Astrocyte (in vitro differentiated cells and primary cell): ENCODE measurements at regions not wholly inside any gene's neighbourhood (a gene's known extent, or its start where the extent isn't known, plus 50 kb on each side); places are given as distances from the start of the nearest gene placed in this dataset.

Source experiments
- DNase-seq: peaks from one replicate; pipeline ENCODE4 v3.0.0-alpha.2; 2010; ENCODE audit warnings: low read depth
- FAIRE-seq: peaks from 2 replicates; lab custom pipeline; 2011; peaks lifted over from hg19 to GRCh38; lab: Jason Lieb, UNC
- H2AFZ ChIP-seq: 2 replicates; pipeline ENCODE4 v1.6.0; 2012; ENCODE audit warnings: low read depth, low read length, inconsistent platforms
- H3K27ac ChIP-seq: 2 replicates; pipeline ENCODE4 v1.5.1; 2011; ENCODE audit warnings: low read depth, low read length, inconsistent platforms
- H3K27me3 ChIP-seq: 2 replicates; pipeline ENCODE4 v1.6.0; 2011; ENCODE audit warnings: low read length, inconsistent platforms; ENCODE audit not compliant: insufficient read depth
- H3K36me3 ChIP-seq: 2 replicates; pipeline ENCODE4 v1.5.1; 2011; ENCODE audit warnings: low read length, inconsistent platforms; ENCODE audit not compliant: insufficient read depth
- H3K4me1 ChIP-seq: 2 replicates; pipeline ENCODE4 v1.5.1; 2011; ENCODE audit warnings: low read length, inconsistent platforms; ENCODE audit not compliant: insufficient read depth
- H3K4me2 ChIP-seq: 2 replicates; pipeline ENCODE4 v1.6.0; 2012; ENCODE audit warnings: low read length, inconsistent platforms
- H3K4me3 ChIP-seq: 2 replicates; pipeline ENCODE4 v1.5.1; 2011; ENCODE audit warnings: low read depth, mild to moderate bottlenecking, low read length, inconsistent platforms; ENCODE audit not compliant: insufficient read depth
- H3K79me2 ChIP-seq: 2 replicates; pipeline ENCODE4 v1.6.0; 2012; ENCODE audit warnings: mild to moderate bottlenecking, low read length, inconsistent platforms; ENCODE audit not compliant: insufficient read depth
- H3K9ac ChIP-seq: 2 replicates; pipeline ENCODE4 v1.6.0; 2012; ENCODE audit warnings: mild to moderate bottlenecking, low read length, inconsistent platforms
- H3K9me3 ChIP-seq: 2 replicates; pipeline ENCODE4 v1.5.1; 2012; ENCODE audit warnings: low read depth, mild to moderate bottlenecking, low read length, inconsistent platforms; ENCODE audit not compliant: insufficient read depth
- H4K20me1 ChIP-seq: 2 replicates; pipeline ENCODE4 v1.6.0; 2012; ENCODE audit warnings: low read length, inconsistent platforms; ENCODE audit not compliant: insufficient read depth
- H3K27ac Mint-ChIP-seq: one replicate; pipeline ENCODE4 v1.8.0; 2021; ENCODE audit warnings: mild to moderate bottlenecking, mixed read lengths; ENCODE audit not compliant: unreplicated experiment
- H3K27me3 Mint-ChIP-seq: one replicate; pipeline ENCODE4 v1.8.0; 2021; ENCODE audit warnings: low read depth, mixed read lengths; ENCODE audit not compliant: unreplicated experiment
- H3K36me3 Mint-ChIP-seq: one replicate; pipeline ENCODE4 v1.8.0; 2021; ENCODE audit warnings: low read depth, mixed read lengths; ENCODE audit not compliant: unreplicated experiment
- H3K4me1 Mint-ChIP-seq: one replicate; pipeline ENCODE4 v1.8.0; 2021; ENCODE audit warnings: low read depth, mixed read lengths; ENCODE audit not compliant: unreplicated experiment
- H3K4me3 Mint-ChIP-seq: one replicate; pipeline ENCODE4 v1.8.0; 2021; ENCODE audit warnings: mild to moderate bottlenecking, moderate library complexity, mixed read lengths; ENCODE audit not compliant: unreplicated experiment
- H3K9me3 Mint-ChIP-seq: one replicate; pipeline ENCODE4 v1.8.0; 2021; ENCODE audit warnings: mild to moderate bottlenecking, mixed read lengths; ENCODE audit not compliant: unreplicated experiment
- CTCF ChIP-seq: IDR thresholded peaks from 2 replicates; pipeline ENCODE4 v1.5.1; 2011; ENCODE audit warnings: low read depth, mild to moderate bottlenecking, inconsistent platforms, low read length, moderate library complexity; ENCODE audit not compliant: insufficient read depth
- EZH2 ChIP-seq: IDR thresholded peaks from 2 replicates; pipeline ENCODE4 v1.6.1; 2012; ENCODE audit warnings: mild to moderate bottlenecking, low read length, inconsistent platforms; ENCODE audit not compliant: insufficient read depth

GRCh38 chr13:99050983-99051488 is 73.2 kb upstream of the DOCK9 start:
- FAIRE-seq (no peak), DNase-seq (no peak)
- Mint-ChIP-seq H3K27me3 (no peaks in the 10 kb centered on the region), H3K27ac (no peak overlapping the region), H3K4me1 (peaks cover 14% of the 10 kb centered on the region), H3K36me3 (peaks cover 5% of the 10 kb centered on the region), H3K9me3 (no peaks in the 10 kb centered on the region), H3K4me3 (no peak overlapping the region)
- no peak overlapping the region for H3K4me3 ChIP-seq
- no peaks in the 10 kb centered on the region for H3K79me2 ChIP-seq
- H2AFZ ChIP-seq: no peak overlapping the region
- no peak overlapping the region for H3K4me2 ChIP-seq
- TF ChIP-seq CTCF (no peak), EZH2 (no peak)
- no peak overlapping the region for H3K27ac ChIP-seq
- no peaks in the 10 kb centered on the region for H3K9me3 ChIP-seq
- peaks cover 9% of the 10 kb centered on the region for H3K4me1 ChIP-seq
- no peaks in the 10 kb centered on the region for H3K36me3 ChIP-seq
- no peaks in the 10 kb centered on the region for H3K27me3 ChIP-seq
- no peaks in the 10 kb centered on the region for H4K20me1 ChIP-seq
- no peak overlapping the region for H3K9ac ChIP-seq

- Mint-ChIP-seq H3K4me1 (peaks cover 10% of the 10 kb centered on the region), H3K36me3 (peaks cover 5% of the 10 kb centered on the region), H3K27ac (no peak overlapping the region), H3K27me3 (no peaks in the 10 kb centered on the region), H3K4me3 (no peak overlapping the region), H3K9me3 (no peaks in the 10 kb centered on the region)
- DNase-seq: no peak
- Histone ChIP-seq H3K36me3 (no peaks in the 10 kb centered on the region), H3K9ac (no peak overlapping the region), H3K27me3 (no peaks in the 10 kb centered on the region), H3K4me1 (peaks cover under 1% of the 10 kb centered on the region), H3K27ac (no peak overlapping the region), H2AFZ (no peak overlapping the region), H4K20me1 (no peaks in the 10 kb centered on the region), H3K79me2 (no peaks in the 10 kb centered on the region), H3K4me2 (no peak overlapping the region), H3K9me3 (no peaks in the 10 kb centered on the region), H3K4me3 (no peak overlapping the region)
- TF ChIP-seq EZH2: no peak
- no peak for TF ChIP-seq CTCF
- no peak for FAIRE-seq
Observed at GRCh38 chr13:99051768-99052455, 74.0 kb upstream of the DOCK9 start.

- Mint-ChIP-seq H3K4me1 (peaks cover 10% of the 10 kb centered on the region), H3K9me3 (no peaks in the 10 kb centered on the region), H3K27me3 (no peaks in the 10 kb centered on the region), H3K36me3 (peaks cover 5% of the 10 kb centered on the region), H3K27ac (no peak overlapping the region), H3K4me3 (no peak overlapping the region)
- no peak for DNase-seq
- Histone ChIP-seq H3K36me3 (no peaks in the 10 kb centered on the region), H2AFZ (no peak overlapping the region), H4K20me1 (no peaks in the 10 kb centered on the region), H3K9ac (no peak overlapping the region), H3K4me1 (no peaks in the 10 kb centered on the region), H3K27ac (no peak overlapping the region), H3K79me2 (no peaks in the 10 kb centered on the region), H3K27me3 (no peaks in the 10 kb centered on the region), H3K4me3 (no peak overlapping the region), H3K4me2 (no peak overlapping the region), H3K9me3 (no peaks in the 10 kb centered on the region)
- TF ChIP-seq EZH2: no peak
- TF ChIP-seq CTCF: no peak
- FAIRE-seq: peak; percentile 17
Observed at GRCh38 chr13:99053636-99054233, 75.9 kb upstream of the DOCK9 start.
